Mesenchymal stem cell (in vitro differentiated cells and primary cell): ENCODE measurements at regions not wholly inside any gene's neighbourhood (a gene's known extent, or its start where the extent isn't known, plus 50 kb on each side); places are given as distances from the start of the nearest gene placed in this dataset.

Experiments used
- DNase-seq: peaks from one replicate; pipeline ENCODE4 v3.0.0-alpha.2; 2013
- H2AFZ ChIP-seq: one replicate; pipeline ENCODE4 v1.6.1; 2013; ENCODE audit warnings: low read depth, mild to moderate bottlenecking, control low read depth, inconsistent platforms, low read length, moderate library complexity
- H2AK5ac ChIP-seq: 2 replicates; pipeline ENCODE4 v1.6.1; 2013; ENCODE audit warnings: low read length, moderate library complexity, mild to moderate bottlenecking, inconsistent platforms; ENCODE audit not compliant: severe bottlenecking
- H2BK120ac ChIP-seq: one replicate; pipeline ENCODE4 v1.6.1; 2013; ENCODE audit warnings: low read depth, mild to moderate bottlenecking, inconsistent platforms, low read length, moderate library complexity
- H2BK12ac ChIP-seq, 2 experiments: one replicate each; pipeline ENCODE4 v1.6.1; 2013; ENCODE audit warnings: inconsistent platforms in 2 of 2, low read length in 2 of 2, mild to moderate bottlenecking in 2 of 2, moderate library complexity in 2 of 2, control low read depth in 1 of 2
- H2BK15ac ChIP-seq: one replicate; pipeline ENCODE4 v1.6.1; 2013; ENCODE audit warnings: mild to moderate bottlenecking, low read depth, inconsistent platforms; ENCODE audit not compliant: poor library complexity, severe bottlenecking
- H2BK5ac ChIP-seq: 2 replicates; pipeline ENCODE4 v1.6.1; 2013; ENCODE audit warnings: low read depth, mild to moderate bottlenecking, low read length, control low read depth, inconsistent platforms; ENCODE audit not compliant: poor library complexity, severe bottlenecking
- H3K14ac ChIP-seq, 2 experiments: one replicate each; pipeline ENCODE4 v1.6.1; 2013; ENCODE audit warnings: inconsistent platforms in 2 of 2, low read length in 2 of 2, control low read depth in 1 of 2, mild to moderate bottlenecking in 1 of 2, moderate library complexity in 1 of 2
- H3K18ac ChIP-seq, 2 experiments: one replicate each; pipeline ENCODE4 v1.6.1; 2013; ENCODE audit warnings: inconsistent platforms in 2 of 2, low read length in 2 of 2, control low read depth in 1 of 2, low read depth in 1 of 2, mild to moderate bottlenecking in 1 of 2
- H3K23ac ChIP-seq, 2 experiments: one replicate each; pipeline ENCODE4 v1.6.1; 2013; ENCODE audit warnings: inconsistent platforms in 2 of 2, low read length in 2 of 2, mild to moderate bottlenecking in 2 of 2, moderate library complexity in 2 of 2, control low read depth in 1 of 2
- H3K27ac ChIP-seq: 2 replicates; pipeline ENCODE4 v1.5.1; 2013; ENCODE audit warnings: mild to moderate bottlenecking, moderate library complexity, low read length, control low read depth, inconsistent platforms; ENCODE audit not compliant: poor library complexity, severe bottlenecking
- H3K27me3 ChIP-seq, 2 experiments: 2 replicates each; pipeline versions ENCODE4 v1.6.1 to v1.7.0; 2013; ENCODE audit warnings: low read length in 2 of 2, mild to moderate bottlenecking in 2 of 2, moderate library complexity in 2 of 2, control low read depth in 1 of 2, inconsistent platforms in 1 of 2; ENCODE audit not compliant: control insufficient read depth in 1 of 2, insufficient read depth in 1 of 2
- H3K36me3 ChIP-seq, 2 experiments: 2 replicates each; pipeline versions ENCODE4 v1.6.1 to v1.7.0; 2013; ENCODE audit warnings: low read length in 2 of 2, control low read depth in 1 of 2, inconsistent platforms in 1 of 2, low read depth in 1 of 2, mild to moderate bottlenecking in 1 of 2; ENCODE audit not compliant: insufficient read depth in 2 of 2, control insufficient read depth in 1 of 2
- H3K4ac ChIP-seq, 2 experiments: one replicate each; pipeline ENCODE4 v1.6.1; 2013; ENCODE audit warnings: inconsistent platforms in 2 of 2, low read length in 2 of 2, mild to moderate bottlenecking in 2 of 2, moderate library complexity in 2 of 2, control low read depth in 1 of 2, low read depth in 1 of 2
- H3K4me1 ChIP-seq: 2 replicates; pipeline ENCODE4 v1.6.1; 2013; ENCODE audit warnings: low read depth, low read length, control low read depth; ENCODE audit not compliant: control insufficient read depth, insufficient read depth
- H3K4me2 ChIP-seq: 2 replicates; pipeline ENCODE4 v1.6.1; 2013; ENCODE audit warnings: low read length, mild to moderate bottlenecking, inconsistent platforms; ENCODE audit not compliant: poor library complexity, severe bottlenecking
- H3K4me3 ChIP-seq, 2 experiments: 2 replicates each; pipeline versions ENCODE4 v1.5.1 to v1.7.0; 2013; ENCODE audit warnings: low read length in 2 of 2, mild to moderate bottlenecking in 2 of 2, control low read depth in 1 of 2, low read depth in 1 of 2; ENCODE audit not compliant: insufficient read depth in 1 of 2
- H3K79me1 ChIP-seq: replicated peaks from 2 replicates; pipeline ENCODE4 v1.6.1; 2013; ENCODE audit warnings: mild to moderate bottlenecking, control low read depth, low read length, inconsistent platforms; ENCODE audit not compliant: poor library complexity, severe bottlenecking
- H3K9ac ChIP-seq: 2 replicates; pipeline ENCODE4 v1.7.0; 2013; ENCODE audit warnings: mild to moderate bottlenecking, low read length, moderate library complexity
- H3K9me3 ChIP-seq: 2 replicates; pipeline ENCODE4 v1.7.0; 2013; ENCODE audit warnings: mild to moderate bottlenecking, low read length; ENCODE audit not compliant: control insufficient read depth
- H4K8ac ChIP-seq: one replicate; pipeline ENCODE4 v1.6.1; 2013; ENCODE audit warnings: inconsistent platforms, mild to moderate bottlenecking, low read length, moderate library complexity
- H4K91ac ChIP-seq: one replicate; pipeline ENCODE4 v1.6.1; 2013; ENCODE audit warnings: mild to moderate bottlenecking, low read length, inconsistent platforms
- WGBS: methylation state at CpG from one replicate; pipeline ENCODE4 v1.1.7; 2013; ENCODE audit warnings: mixed read lengths; 5-methylcytosine and 5-hydroxymethylcytosine counted together

DNA sequence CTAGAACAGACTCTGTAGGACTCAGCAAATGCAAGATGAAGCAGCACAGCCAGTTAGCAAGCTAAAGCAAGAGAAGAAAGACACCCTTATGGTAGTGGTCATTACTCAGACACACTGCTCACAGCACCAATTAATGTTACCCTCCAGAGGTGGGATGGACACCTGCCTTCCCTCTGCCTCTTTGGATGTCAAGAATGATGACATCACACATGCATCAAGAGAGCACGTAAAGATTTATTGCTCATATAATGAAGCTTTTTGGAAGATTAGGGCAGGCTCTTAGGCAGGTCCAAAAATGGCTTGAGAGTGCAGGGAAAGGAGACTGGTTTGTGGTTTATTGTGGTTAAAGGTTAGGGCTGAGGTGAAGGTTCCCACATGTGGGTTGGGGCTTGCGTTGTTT, 137.0 kb downstream of the PRDM13 start:
- H3K27me3 ChIP-seq: peaks cover 23 to 24% of the 10 kb centered on the region in 2 experiments
- no peak overlapping the region for H3K27ac ChIP-seq
- no peak overlapping the region for H3K9ac ChIP-seq
- no peak overlapping the region for H3K18ac ChIP-seq
- no peak overlapping the region for H2BK120ac ChIP-seq
- H2AFZ ChIP-seq: no peak overlapping the region
- H2BK5ac ChIP-seq: no peak overlapping the region
- no peak overlapping the region for H3K4me3 ChIP-seq
- H4K8ac ChIP-seq: no peak overlapping the region
- 63% methylated on average over 2 of the region's 2 CpGs for WGBS
- no peak overlapping the region for H2AK5ac ChIP-seq
- H3K79me1 ChIP-seq: no peaks in the 10 kb centered on the region
- no peak overlapping the region for H4K91ac ChIP-seq
- H3K4me1 ChIP-seq: no peaks in the 10 kb centered on the region
- no peaks in the 10 kb centered on the region for H3K9me3 ChIP-seq
- H2BK15ac ChIP-seq: no peak overlapping the region
- no peak overlapping the region for H3K4me2 ChIP-seq
- H3K36me3 ChIP-seq: no peaks in the 10 kb centered on the region
- H3K23ac ChIP-seq: no peak overlapping the region
- no peak overlapping the region for H3K4ac ChIP-seq
- no peak overlapping the region for H2BK12ac ChIP-seq
- H3K14ac ChIP-seq: no peak overlapping the region
- no peak for DNase-seq

DNA sequence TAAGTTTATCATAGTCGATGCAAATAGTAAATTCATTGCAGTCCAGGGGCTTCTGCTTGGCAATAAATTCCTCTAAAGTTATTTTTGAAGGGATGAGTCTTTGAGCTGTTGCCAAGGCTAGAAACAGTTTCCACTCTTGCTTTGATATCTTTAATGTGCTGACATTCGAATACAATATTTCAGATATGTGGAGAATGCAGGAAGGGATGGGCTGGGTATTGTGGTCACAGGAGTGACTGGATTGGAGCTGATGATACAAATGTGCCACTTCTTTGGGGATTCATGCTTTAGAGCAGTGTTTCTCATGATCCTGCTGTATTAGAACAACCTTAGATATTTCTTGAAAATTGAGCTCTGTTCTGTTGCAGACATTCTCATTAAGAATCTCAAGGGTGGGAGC, 139.0 kb downstream of the PRDM13 start:
- H4K91ac ChIP-seq: no peak overlapping the region
- DNase-seq: no peak
- H3K9me3 ChIP-seq: no peaks in the 10 kb centered on the region
- H3K4me2 ChIP-seq: no peak overlapping the region
- no peak overlapping the region for H3K27ac ChIP-seq
- H2BK12ac ChIP-seq: no peak overlapping the region
- H3K79me1 ChIP-seq: no peaks in the 10 kb centered on the region
- no peak overlapping the region for H2BK120ac ChIP-seq
- H4K8ac ChIP-seq: no peak overlapping the region
- no peaks in the 10 kb centered on the region for H3K36me3 ChIP-seq
- peaks cover 8 to 9% of the 10 kb centered on the region in 2 experiments for H3K27me3 ChIP-seq
- H3K9ac ChIP-seq: no peak overlapping the region
- no peak overlapping the region for H3K18ac ChIP-seq
- H2AK5ac ChIP-seq: no peak overlapping the region
- H2BK15ac ChIP-seq: no peak overlapping the region
- H3K4me3 ChIP-seq: no peak overlapping the region
- H3K23ac ChIP-seq: no peak overlapping the region
- WGBS: 66% methylated on average over 2 of the region's 2 CpGs
- H3K4me1 ChIP-seq: no peaks in the 10 kb centered on the region
- no peak overlapping the region for H3K14ac ChIP-seq
- H2AFZ ChIP-seq: no peak overlapping the region
- H3K4ac ChIP-seq: no peak overlapping the region
- no peak overlapping the region for H2BK5ac ChIP-seq

GRCh38 chr6:99746261-99746895, 139.7 kb downstream of the PRDM13 start:
- H3K9ac ChIP-seq: no peak overlapping the region
- no peaks in the 10 kb centered on the region for H3K36me3 ChIP-seq
- H3K4me3 ChIP-seq: no peak overlapping the region
- H2BK5ac ChIP-seq: no peak overlapping the region
- no peaks in the 10 kb centered on the region for H3K79me1 ChIP-seq
- no peak overlapping the region for H4K8ac ChIP-seq
- H3K27me3 ChIP-seq: peaks cover 5 to 9% of the 10 kb centered on the region in 2 experiments
- no peak overlapping the region for H3K18ac ChIP-seq
- no peak overlapping the region for H2BK12ac ChIP-seq
- H2BK120ac ChIP-seq: no peak overlapping the region
- WGBS: 0% methylated on average over 4 of the region's 6 CpGs
- H3K14ac ChIP-seq: no peak overlapping the region
- H4K91ac ChIP-seq: no peak overlapping the region
- no peak overlapping the region for H3K23ac ChIP-seq
- no peaks in the 10 kb centered on the region for H3K4me1 ChIP-seq
- peak; percentile 71 for DNase-seq
- no peaks in the 10 kb centered on the region for H3K9me3 ChIP-seq
- H2AFZ ChIP-seq: no peak overlapping the region
- H2BK15ac ChIP-seq: no peak overlapping the region
- H2AK5ac ChIP-seq: no peak overlapping the region
- no peak overlapping the region for H3K27ac ChIP-seq
- H3K4me2 ChIP-seq: no peak overlapping the region
- H3K4ac ChIP-seq: no peak overlapping the region

GRCh38 chr6:99761711-99762110, 155.1 kb downstream of the PRDM13 start:
- Histone ChIP-seq H2BK15ac (no peak overlapping the region), H3K4me2 (no peak overlapping the region), H3K36me3 (no peaks in the 10 kb centered on the region), H3K27me3 (no peaks in the 10 kb centered on the region), H3K9ac (no peak overlapping the region), H2AFZ (no peak overlapping the region), H3K9me3 (no peaks in the 10 kb centered on the region), H3K4me3 (no peak overlapping the region), H3K27ac (no peak overlapping the region), H3K23ac (no peak overlapping the region), H4K8ac (no peak overlapping the region), H3K4me1 (no peaks in the 10 kb centered on the region), H3K79me1 (no peaks in the 10 kb centered on the region), H4K91ac (no peak overlapping the region), H3K18ac (no peak overlapping the region), H3K14ac (no peak overlapping the region), H2BK5ac (no peak overlapping the region), H2BK120ac (no peak overlapping the region), H2BK12ac (no peak overlapping the region), H2AK5ac (no peak overlapping the region), H3K4ac (no peak overlapping the region)
- DNase-seq: no peak
- WGBS: 64% methylated on average over 1 of the region's 1 CpG
